ENCODE measurements at regions not wholly inside any gene's neighbourhood (a gene's known extent, or its start where the extent isn't known, plus 50 kb on each side); places are given as distances from the start of the nearest gene placed in this dataset.

DNA sequence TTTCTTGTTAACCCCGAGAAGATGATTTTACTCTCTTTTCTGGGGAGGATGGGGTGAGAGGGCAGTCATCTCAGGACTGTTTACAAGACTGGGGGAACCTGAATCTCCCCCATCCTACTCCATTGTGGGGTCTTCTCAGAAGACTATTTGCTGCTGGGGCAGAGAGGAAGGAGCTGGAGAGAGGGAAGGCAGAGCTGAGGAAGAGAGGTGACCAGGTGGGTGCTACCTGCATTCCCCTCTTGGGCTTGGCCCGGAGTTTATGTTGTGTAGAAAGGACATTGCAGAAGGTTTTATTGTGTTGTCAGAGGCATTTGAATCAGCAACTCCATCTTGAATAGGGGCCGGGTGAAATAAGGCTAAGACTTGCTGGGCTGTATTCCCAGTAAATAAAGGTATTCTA, 247.1 kb upstream of the GALNT17 start:
- no peak for TF ChIP-seq CTCF (IDR thresholded peaks at IDR 0.05; ENCODE audit: low read length)
- no peak for TF ChIP-seq EZH2 (optimal IDR thresholded peaks at IDR 0.05; ENCODE audit: low read depth, low read length)
- no peak for TF ChIP-seq EZH2phosphoT487 (IDR thresholded peaks at IDR 0.05; ENCODE audit: low read length)

Measured in MM.1S (cell line).